A549 (cell line): ENCODE measurements at regions not wholly inside any gene's neighbourhood (a gene's known extent, or its start where the extent isn't known, plus 50 kb on each side); places are given as distances from the start of the nearest gene placed in this dataset.

Source experiments
- ATAC-seq, 2 experiments: fragments of 200-7000 bp in 1 of 2; fragments of >200 bp in 1 of 2; cut with Nextera tagmentation in 1 of 2; cut with Tn5 transposase in 1 of 2; 3 replicates each; pipeline versions ENCODE4 v1.8.0 to v1.9.1; 2018 to 2020; ENCODE audit warnings: mild to moderate bottlenecking in 1 of 2, moderate library complexity in 1 of 2
- CTCF ChIA-PET: fragments of 300-600 bp; sonication (Branson Sonifier 250); formaldehyde crosslinking; extraction: SDS; loops from one replicate; lab custom pipeline; 2021; ENCODE audit warnings: antibody characterized with exemption, inconsistent platforms; lab: Yijun Ruan, JAX
- POLR2A ChIA-PET: fragments of 350-600 bp; formaldehyde crosslinking; extraction: SDS; loops from one replicate; lab custom pipeline; 2021; ENCODE audit warnings: antibody characterized with exemption, inconsistent platforms; lab: Yijun Ruan, JAX
- DNase-seq, 2 experiments: peaks; one replicate each; pipeline versions ENCODE4 v3.0.0 to v3.0.0-alpha.2; 2011 to 2016; ENCODE audit warnings: low read depth in 1 of 2, low spot score in 1 of 2
- FAIRE-seq: peaks from 2 replicates; lab custom pipeline; 2011; peaks lifted over from hg19 to GRCh38; lab: Jason Lieb, UNC
- H3K27ac ChIP-seq, 2 experiments: fragments of >200 bp; sonication (Bioruptor Twin); formaldehyde crosslinking; 3 replicates each; pipeline ENCODE4 v1.5.1; 2016 to 2017
- H3K4me1 ChIP-seq: fragments of >200 bp; sonication (Bioruptor Twin); formaldehyde crosslinking; 3 replicates; pipeline ENCODE4 v1.6.1; 2016
- H3K4me2 ChIP-seq: fragments of >200 bp; sonication (Bioruptor Twin); formaldehyde crosslinking; 3 replicates; pipeline ENCODE4 v1.6.1; 2016
- H3K4me3 ChIP-seq: fragments of >200 bp; sonication (Bioruptor Twin); formaldehyde crosslinking; 3 replicates; pipeline ENCODE4 v1.5.1; 2016
- H3K9me3 ChIP-seq: fragments of >200 bp; sonication (Bioruptor Twin); formaldehyde crosslinking; 3 replicates; pipeline ENCODE4 v1.6.1; 2016
- BHLHE40 ChIP-seq: IDR thresholded peaks from 2 replicates; pipeline ENCODE4 v1.6.1; 2012; ENCODE audit warnings: low read depth, low read length, inconsistent platforms
- CBX2 ChIP-seq: fragments of 200-600 bp; sonication (generic); IDR thresholded peaks from 2 replicates; pipeline ENCODE4 v1.6.1; 2016; ENCODE audit warnings: low read depth, mild to moderate bottlenecking, borderline replicate concordance
- CHD2 ChIP-seq: fragments of 150-350 bp; IDR thresholded peaks from 2 replicates; pipeline ENCODE4 v1.6.1; 2014; ENCODE audit warnings: low read length; ENCODE audit not compliant: partially characterized antibody
- CHD4 ChIP-seq: fragments of 200-600 bp; sonication (generic); IDR thresholded peaks from 2 replicates; pipeline ENCODE4 v1.6.1; 2016; ENCODE audit warnings: antibody characterized with exemption, mild to moderate bottlenecking, borderline replicate concordance
- CTCF ChIP-seq: fragments of >200 bp; sonication (Bioruptor Twin); formaldehyde crosslinking; IDR thresholded peaks from 3 replicates; pipeline ENCODE4 v1.5.1; 2016
- EHF ChIP-seq: fragments of 250-450 bp; sonication (Bioruptor Pico); IDR thresholded peaks from 2 replicates; pipeline ENCODE4 v1.5.0; 2020; ENCODE audit warnings: mild to moderate bottlenecking
- EHMT2 ChIP-seq: fragments of 200-600 bp; sonication (generic); IDR thresholded peaks from 2 replicates; pipeline ENCODE4 v1.6.1; 2016; ENCODE audit warnings: antibody characterized with exemption, low read depth, mild to moderate bottlenecking, moderate library complexity
- ELK1 ChIP-seq: fragments of 150-350 bp; IDR thresholded peaks from 2 replicates; pipeline ENCODE4 v1.6.1; 2014; ENCODE audit warnings: low read depth, mild to moderate bottlenecking, low read length
- FOSL2 ChIP-seq, 2 experiments: fragments of 450-650 bp in 1 of 2; fragments of >200 bp in 1 of 2; sonication (Bioruptor Twin) in 1 of 2; formaldehyde crosslinking; IDR thresholded peaks; 2 replicates each; pipeline versions ENCODE4 v1.5.0 to v1.6.1; 2016 to 2020; ENCODE audit warnings: mild to moderate bottlenecking in 1 of 2, moderate library complexity in 1 of 2
- HDAC2 ChIP-seq: fragments of 200-600 bp; sonication (generic); IDR thresholded peaks from 2 replicates; pipeline ENCODE4 v1.6.1; 2016
- HEYL ChIP-seq: fragments of 250-450 bp; sonication (Bioruptor Pico); IDR thresholded peaks from 2 replicates; pipeline ENCODE4 v1.8.0; 2021; ENCODE audit warnings: mild to moderate bottlenecking, moderate library complexity
- JUN ChIP-seq, 2 experiments: fragments of >200 bp; sonication (Bioruptor Twin); formaldehyde crosslinking; IDR thresholded peaks; 2 replicates in 1 of 2; 3 replicates in 1 of 2; pipeline ENCODE4 v1.6.1; 2016 to 2017
- KDM1A ChIP-seq: fragments of 200-600 bp; sonication (generic); IDR thresholded peaks from 2 replicates; pipeline ENCODE4 v1.6.1; 2016; ENCODE audit warnings: low read depth, mild to moderate bottlenecking
- MAFK ChIP-seq: fragments of 450-650 bp; IDR thresholded peaks from 2 replicates; pipeline ENCODE4 v1.6.1; 2014; ENCODE audit not compliant: partially characterized antibody
- MAZ ChIP-seq: fragments of 150-350 bp; IDR thresholded peaks from 2 replicates; pipeline ENCODE4 v1.6.1; 2014; ENCODE audit warnings: antibody characterized with exemption, low read depth, low read length, borderline replicate concordance
- NFE2L2 ChIP-seq: fragments of 150-350 bp; conservative IDR thresholded peaks from 2 replicates; pipeline ENCODE4 v1.6.1; 2014; ENCODE audit warnings: low read length
- NPAS2 ChIP-seq: fragments of 250-450 bp; sonication (Bioruptor Pico); IDR thresholded peaks from 2 replicates; pipeline ENCODE4 v1.8.0; 2022; ENCODE audit warnings: mild to moderate bottlenecking, moderate library complexity, borderline replicate concordance
- NR3C1 ChIP-seq: fragments of >200 bp; sonication (Bioruptor Twin); formaldehyde crosslinking; IDR thresholded peaks from 3 replicates; pipeline ENCODE4 v1.6.1; 2017
- PHF8 ChIP-seq: fragments of 200-600 bp; sonication (generic); IDR thresholded peaks from 2 replicates; pipeline ENCODE4 v1.6.1; 2016; ENCODE audit warnings: low read depth, mild to moderate bottlenecking, antibody characterized with exemption, moderate library complexity, borderline replicate concordance
- POLR2A ChIP-seq: IDR thresholded peaks from 2 replicates; pipeline ENCODE4 v1.6.1; 2012; ENCODE audit warnings: mild to moderate bottlenecking, low read length
- POLR2AphosphoS2 ChIP-seq: conservative IDR thresholded peaks from 2 replicates; pipeline ENCODE4 v1.6.1; 2012; ENCODE audit warnings: low read length, improper control_type of control experiment, inconsistent platforms
- RCOR1 ChIP-seq: fragments of 150-350 bp; IDR thresholded peaks from 2 replicates; pipeline ENCODE4 v1.6.1; 2014; ENCODE audit warnings: antibody characterized with exemption, low read length, low read depth
- SREBF2 ChIP-seq: fragments of 450-650 bp; IDR thresholded peaks from 2 replicates; pipeline ENCODE4 v1.6.1; 2014; ENCODE audit warnings: mild to moderate bottlenecking, moderate library complexity
- TP53 ChIP-seq: fragments of 250-450 bp; sonication (Bioruptor Pico); IDR thresholded peaks from 2 replicates; pipeline ENCODE4 v1.5.0; 2021; ENCODE audit warnings: mild to moderate bottlenecking, moderate library complexity
- ZFP36 ChIP-seq: fragments of 450-650 bp; IDR thresholded peaks from 2 replicates; pipeline ENCODE4 v1.6.1; 2014; ENCODE audit warnings: borderline replicate concordance; ENCODE audit not compliant: partially characterized antibody
- ZSCAN20 ChIP-seq: fragments of 250-450 bp; sonication (Bioruptor Pico); IDR thresholded peaks from 2 replicates; pipeline ENCODE4 v1.8.0; 2022; ENCODE audit warnings: mild to moderate bottlenecking, moderate library complexity
- WGBS: methylation state at CpG from one replicate; pipeline ENCODE4 v1.1.6; 2017; ENCODE audit errors: missing lambda C conversion rate; 5-methylcytosine and 5-hydroxymethylcytosine counted together
- TF ChIP-seq, protein P1 (sequence below): fragments of 450-650 bp; IDR thresholded peaks from 2 replicates; pipeline ENCODE4 v1.6.1; 2014; ENCODE audit warnings: antibody characterized with exemption
- TF ChIP-seq, protein P2 (sequence below): IDR thresholded peaks from 2 replicates; pipeline ENCODE4 v1.6.1; 2012

GRCh38 chr9:28696960-28697359, 1123.7 kb upstream of the C9orf72 start:
- no peaks in the 10 kb centered on the region for H3K4me1 ChIP-seq
- no peak overlapping the region for H3K27ac ChIP-seq
- 0% methylated on average over 2 of the region's 2 CpGs for WGBS
- ATAC-seq (no peak), FAIRE-seq (no peak), DNase-seq (no peak)
- no peak for TF ChIP-seq BHLHE40
- no peak for TF ChIP-seq TP53
- TF ChIP-seq NR3C1 = no peak
- TF ChIP-seq MAZ = no peak
- no peak for TF ChIP-seq HEYL (CRISPR knock-in tag)
- TF ChIP-seq POLR2AphosphoS2 = no peak
- TF ChIP-seq EHF (CRISPR knock-in tag) = no peak
- TF ChIP-seq PHF8 = no peak
- no peak for TF ChIP-seq CTCF
- no peak for TF ChIP-seq HDAC2
- no peak for TF ChIP-seq RCOR1
- TF ChIP-seq ZFP36 = no peak
- no peak for TF ChIP-seq KDM1A
- TF ChIP-seq CHD4 = no peak
- TF ChIP-seq ZSCAN20 (CRISPR knock-in tag) = no peak
- CTCF ChIA-PET = no interaction called here
- no peak overlapping the region for H3K4me2 ChIP-seq
- POLR2A ChIA-PET = no interaction called here
- H3K9me3 ChIP-seq = no peaks in the 10 kb centered on the region
- H3K4me3 ChIP-seq = no peak overlapping the region

GRCh38 chr9:28699632-28700031, 1126.4 kb upstream of the C9orf72 start:
- ChIA-PET CTCF (no interaction called here), POLR2A (no interaction called here)
- no peaks in the 10 kb centered on the region for H3K4me1 ChIP-seq
- H3K4me3 ChIP-seq = no peak overlapping the region
- TF ChIP-seq POLR2A = no peak
- TF ChIP-seq POLR2AphosphoS2 = no peak
- no peak for TF ChIP-seq NFE2L2
- TF ChIP-seq, protein P1, sequence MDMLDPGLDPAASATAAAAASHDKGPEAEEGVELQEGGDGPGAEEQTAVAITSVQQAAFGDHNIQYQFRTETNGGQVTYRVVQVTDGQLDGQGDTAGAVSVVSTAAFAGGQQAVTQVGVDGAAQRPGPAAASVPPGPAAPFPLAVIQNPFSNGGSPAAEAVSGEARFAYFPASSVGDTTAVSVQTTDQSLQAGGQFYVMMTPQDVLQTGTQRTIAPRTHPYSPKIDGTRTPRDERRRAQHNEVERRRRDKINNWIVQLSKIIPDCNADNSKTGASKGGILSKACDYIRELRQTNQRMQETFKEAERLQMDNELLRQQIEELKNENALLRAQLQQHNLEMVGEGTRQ = no peak
- TF ChIP-seq ZFP36 = no peak
- no peak for TF ChIP-seq KDM1A
- no peak for TF ChIP-seq ZSCAN20 (CRISPR knock-in tag)
- TF ChIP-seq EHMT2 = no peak
- no peak for TF ChIP-seq CBX2
- TF ChIP-seq FOSL2 (IDR thresholded peaks at IDR 0.05) = no peak
- no peak for TF ChIP-seq FOSL2 (CRISPR knock-in tag; IDR thresholded peaks at IDR 0.05)
- TF ChIP-seq PHF8 = no peak
- no peak for TF ChIP-seq CHD2
- TF ChIP-seq NPAS2 (CRISPR knock-in tag) = no peak
- TF ChIP-seq ELK1 = no peak
- no peak for TF ChIP-seq SREBF2
- no peak for TF ChIP-seq MAFK
- TF ChIP-seq JUN (IDR thresholded peaks at IDR 0.05) = no peak
- TF ChIP-seq, protein P2, sequence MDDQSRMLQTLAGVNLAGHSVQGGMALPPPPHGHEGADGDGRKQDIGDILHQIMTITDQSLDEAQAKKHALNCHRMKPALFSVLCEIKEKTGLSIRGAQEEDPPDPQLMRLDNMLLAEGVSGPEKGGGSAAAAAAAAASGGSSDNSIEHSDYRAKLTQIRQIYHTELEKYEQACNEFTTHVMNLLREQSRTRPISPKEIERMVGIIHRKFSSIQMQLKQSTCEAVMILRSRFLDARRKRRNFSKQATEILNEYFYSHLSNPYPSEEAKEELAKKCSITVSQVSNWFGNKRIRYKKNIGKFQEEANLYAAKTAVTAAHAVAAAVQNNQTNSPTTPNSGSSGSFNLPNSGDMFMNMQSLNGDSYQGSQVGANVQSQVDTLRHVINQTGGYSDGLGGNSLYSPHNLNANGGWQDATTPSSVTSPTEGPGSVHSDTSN = no peak
- TF ChIP-seq, all 56 proteins: peak for 0
- DNase-seq (no peak), FAIRE-seq (no peak), ATAC-seq (no peak)
- no peaks in the 10 kb centered on the region for H3K9me3 ChIP-seq
- H3K27ac ChIP-seq = no peak overlapping the region
- H3K4me2 ChIP-seq = no peak overlapping the region
- 21% methylated on average over 6 of the region's 6 CpGs for WGBS
